Mesenchymal stem cell (in vitro differentiated cells and primary cell): ENCODE measurements at regions not wholly inside any gene's neighbourhood (a gene's known extent, or its start where the extent isn't known, plus 50 kb on each side); places are given as distances from the start of the nearest gene placed in this dataset.

ENCODE experiments used
- DNase-seq: peaks from one replicate; pipeline ENCODE4 v3.0.0-alpha.2; 2013
- H2AFZ ChIP-seq: one replicate; pipeline ENCODE4 v1.6.1; 2013; ENCODE audit warnings: low read depth, mild to moderate bottlenecking, control low read depth, inconsistent platforms, low read length, moderate library complexity
- H2AK5ac ChIP-seq: 2 replicates; pipeline ENCODE4 v1.6.1; 2013; ENCODE audit warnings: low read length, moderate library complexity, mild to moderate bottlenecking, inconsistent platforms; ENCODE audit not compliant: severe bottlenecking
- H2BK120ac ChIP-seq: one replicate; pipeline ENCODE4 v1.6.1; 2013; ENCODE audit warnings: low read depth, mild to moderate bottlenecking, inconsistent platforms, low read length, moderate library complexity
- H2BK12ac ChIP-seq, 2 experiments: one replicate each; pipeline ENCODE4 v1.6.1; 2013; ENCODE audit warnings: inconsistent platforms in 2 of 2, low read length in 2 of 2, mild to moderate bottlenecking in 2 of 2, moderate library complexity in 2 of 2, control low read depth in 1 of 2
- H2BK15ac ChIP-seq: one replicate; pipeline ENCODE4 v1.6.1; 2013; ENCODE audit warnings: mild to moderate bottlenecking, low read depth, inconsistent platforms; ENCODE audit not compliant: poor library complexity, severe bottlenecking
- H2BK5ac ChIP-seq: 2 replicates; pipeline ENCODE4 v1.6.1; 2013; ENCODE audit warnings: low read depth, mild to moderate bottlenecking, low read length, control low read depth, inconsistent platforms; ENCODE audit not compliant: poor library complexity, severe bottlenecking
- H3K14ac ChIP-seq, 2 experiments: one replicate each; pipeline ENCODE4 v1.6.1; 2013; ENCODE audit warnings: inconsistent platforms in 2 of 2, low read length in 2 of 2, control low read depth in 1 of 2, mild to moderate bottlenecking in 1 of 2, moderate library complexity in 1 of 2
- H3K18ac ChIP-seq, 2 experiments: one replicate each; pipeline ENCODE4 v1.6.1; 2013; ENCODE audit warnings: inconsistent platforms in 2 of 2, low read length in 2 of 2, control low read depth in 1 of 2, low read depth in 1 of 2, mild to moderate bottlenecking in 1 of 2
- H3K23ac ChIP-seq, 2 experiments: one replicate each; pipeline ENCODE4 v1.6.1; 2013; ENCODE audit warnings: inconsistent platforms in 2 of 2, low read length in 2 of 2, mild to moderate bottlenecking in 2 of 2, moderate library complexity in 2 of 2, control low read depth in 1 of 2
- H3K27ac ChIP-seq: 2 replicates; pipeline ENCODE4 v1.5.1; 2013; ENCODE audit warnings: mild to moderate bottlenecking, moderate library complexity, low read length, control low read depth, inconsistent platforms; ENCODE audit not compliant: poor library complexity, severe bottlenecking
- H3K27me3 ChIP-seq, 2 experiments: 2 replicates each; pipeline versions ENCODE4 v1.6.1 to v1.7.0; 2013; ENCODE audit warnings: low read length in 2 of 2, mild to moderate bottlenecking in 2 of 2, moderate library complexity in 2 of 2, control low read depth in 1 of 2, inconsistent platforms in 1 of 2; ENCODE audit not compliant: control insufficient read depth in 1 of 2, insufficient read depth in 1 of 2
- H3K36me3 ChIP-seq, 2 experiments: 2 replicates each; pipeline versions ENCODE4 v1.6.1 to v1.7.0; 2013; ENCODE audit warnings: low read length in 2 of 2, control low read depth in 1 of 2, inconsistent platforms in 1 of 2, low read depth in 1 of 2, mild to moderate bottlenecking in 1 of 2; ENCODE audit not compliant: insufficient read depth in 2 of 2, control insufficient read depth in 1 of 2
- H3K4ac ChIP-seq, 2 experiments: one replicate each; pipeline ENCODE4 v1.6.1; 2013; ENCODE audit warnings: inconsistent platforms in 2 of 2, low read length in 2 of 2, mild to moderate bottlenecking in 2 of 2, moderate library complexity in 2 of 2, control low read depth in 1 of 2, low read depth in 1 of 2
- H3K4me1 ChIP-seq: 2 replicates; pipeline ENCODE4 v1.6.1; 2013; ENCODE audit warnings: low read depth, low read length, control low read depth; ENCODE audit not compliant: control insufficient read depth, insufficient read depth
- H3K4me2 ChIP-seq: 2 replicates; pipeline ENCODE4 v1.6.1; 2013; ENCODE audit warnings: low read length, mild to moderate bottlenecking, inconsistent platforms; ENCODE audit not compliant: poor library complexity, severe bottlenecking
- H3K4me3 ChIP-seq, 2 experiments: 2 replicates each; pipeline versions ENCODE4 v1.5.1 to v1.7.0; 2013; ENCODE audit warnings: low read length in 2 of 2, mild to moderate bottlenecking in 2 of 2, control low read depth in 1 of 2, low read depth in 1 of 2; ENCODE audit not compliant: insufficient read depth in 1 of 2
- H3K79me1 ChIP-seq: replicated peaks from 2 replicates; pipeline ENCODE4 v1.6.1; 2013; ENCODE audit warnings: mild to moderate bottlenecking, control low read depth, low read length, inconsistent platforms; ENCODE audit not compliant: poor library complexity, severe bottlenecking
- H3K9ac ChIP-seq: 2 replicates; pipeline ENCODE4 v1.7.0; 2013; ENCODE audit warnings: mild to moderate bottlenecking, low read length, moderate library complexity
- H3K9me3 ChIP-seq: 2 replicates; pipeline ENCODE4 v1.7.0; 2013; ENCODE audit warnings: mild to moderate bottlenecking, low read length; ENCODE audit not compliant: control insufficient read depth
- H4K8ac ChIP-seq: one replicate; pipeline ENCODE4 v1.6.1; 2013; ENCODE audit warnings: inconsistent platforms, mild to moderate bottlenecking, low read length, moderate library complexity
- H4K91ac ChIP-seq: one replicate; pipeline ENCODE4 v1.6.1; 2013; ENCODE audit warnings: mild to moderate bottlenecking, low read length, inconsistent platforms
- WGBS: methylation state at CpG from one replicate; pipeline ENCODE4 v1.1.7; 2013; ENCODE audit warnings: mixed read lengths; 5-methylcytosine and 5-hydroxymethylcytosine counted together

DNA sequence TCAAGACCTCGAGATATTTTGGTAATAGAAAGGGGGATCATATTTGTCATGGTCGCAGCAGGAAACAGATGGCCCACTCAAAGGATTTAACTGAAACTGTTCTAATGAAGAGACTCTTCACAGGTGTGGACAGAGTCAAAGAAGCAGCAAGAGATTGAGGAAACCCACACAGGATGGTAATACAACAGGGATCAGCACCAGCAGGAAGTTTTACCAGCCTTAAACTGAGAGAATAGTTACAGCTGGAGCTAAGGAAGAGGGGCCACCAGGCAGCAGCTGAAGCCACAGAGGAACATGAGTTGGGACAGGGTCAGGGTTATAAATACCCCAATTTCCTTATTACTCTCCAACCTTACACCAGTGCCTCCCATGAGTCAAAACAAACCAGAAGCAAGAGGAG is 131.8 kb upstream of the UBE2E2 start:
- Histone ChIP-seq H3K4me2 (no peak overlapping the region), H3K9ac (no peak overlapping the region), H3K23ac (no peak overlapping the region), H3K14ac (no peak overlapping the region), H4K8ac (no peak overlapping the region), H3K4me1 (peaks cover 3% of the 10 kb centered on the region), H2BK5ac (no peak overlapping the region), H2AFZ (no peak overlapping the region), H3K4me3 (no peak overlapping the region), H3K79me1 (no peaks in the 10 kb centered on the region), H3K36me3 (no peaks in the 10 kb centered on the region), H4K91ac (no peak overlapping the region), H3K18ac (no peak overlapping the region), H2BK12ac (no peak overlapping the region), H3K27me3 (peaks cover 0 to 4% of the 10 kb centered on the region in 2 experiments), H2BK15ac (no peak overlapping the region), H2BK120ac (no peak overlapping the region), H2AK5ac (no peak overlapping the region), H3K27ac (no peak overlapping the region), H3K4ac (no peak overlapping the region), H3K9me3 (no peaks in the 10 kb centered on the region)
- DNase-seq: no peak
- WGBS: 77% methylated on average over 2 of the region's 2 CpGs

DNA sequence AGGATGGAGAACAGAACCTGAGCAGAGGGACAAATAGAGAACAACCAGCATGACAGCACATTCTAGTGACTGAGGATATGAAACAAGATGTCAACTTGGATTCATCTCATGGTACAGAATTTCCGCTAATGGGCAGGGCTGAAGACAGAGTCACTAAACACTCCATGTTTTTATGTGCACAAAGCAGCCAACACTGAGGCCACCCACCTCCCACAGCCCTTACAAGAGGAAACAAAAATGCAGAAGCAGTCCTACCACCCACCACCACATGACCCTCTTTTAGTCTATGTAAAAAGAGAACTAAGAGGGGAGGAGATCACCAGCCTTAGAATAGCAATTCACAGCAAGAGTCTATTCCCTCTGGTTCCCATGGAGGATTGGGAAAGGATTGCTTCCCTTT is 131.4 kb upstream of the UBE2E2 start:
- Histone ChIP-seq H2BK15ac (no peak overlapping the region), H3K9me3 (no peaks in the 10 kb centered on the region), H3K9ac (no peak overlapping the region), H2BK120ac (no peak overlapping the region), H3K79me1 (no peaks in the 10 kb centered on the region), H3K18ac (no peak overlapping the region), H4K91ac (no peak overlapping the region), H3K27me3 (peaks cover 0 to 4% of the 10 kb centered on the region in 2 experiments), H2BK12ac (no peak overlapping the region), H3K4me2 (no peak overlapping the region), H3K4me3 (no peak overlapping the region), H3K4ac (no peak overlapping the region), H3K36me3 (no peaks in the 10 kb centered on the region), H3K4me1 (peaks cover 3% of the 10 kb centered on the region), H2BK5ac (no peak overlapping the region), H3K27ac (no peak overlapping the region), H3K14ac (no peak overlapping the region), H4K8ac (no peak overlapping the region), H2AK5ac (no peak overlapping the region), H3K23ac (no peak overlapping the region), H2AFZ (no peak overlapping the region)
- no peak for DNase-seq
- WGBS: 100% methylated on average over 1 of the region's 1 CpG

DNA sequence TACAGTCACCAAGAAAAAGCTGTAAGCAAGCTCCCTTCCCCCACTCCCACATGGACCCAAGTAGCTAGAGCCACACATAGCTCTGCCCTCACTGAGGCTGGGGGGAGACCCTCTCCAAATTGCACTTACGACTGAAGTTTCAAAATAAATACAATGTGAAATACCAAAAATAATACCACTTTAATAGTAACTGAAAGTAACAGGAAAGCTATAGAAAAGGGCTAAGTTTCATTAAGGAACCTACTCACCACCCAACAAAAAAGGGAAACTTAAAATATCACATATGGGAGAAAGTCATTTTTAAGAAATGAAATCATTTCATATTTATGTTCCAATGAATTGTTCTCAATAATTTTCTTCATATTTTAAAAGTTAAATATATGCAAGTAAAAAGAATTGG is 130.4 kb upstream of the UBE2E2 start:
- H3K14ac ChIP-seq: no peak overlapping the region
- DNase-seq: no peak
- peaks cover 0 to 4% of the 10 kb centered on the region in 2 experiments for H3K27me3 ChIP-seq
- no peak overlapping the region for H3K9ac ChIP-seq
- H2BK12ac ChIP-seq: no peak overlapping the region
- no peak overlapping the region for H3K4me2 ChIP-seq
- no peak overlapping the region for H4K91ac ChIP-seq
- no peak overlapping the region for H2BK15ac ChIP-seq
- WGBS: no CpG with 5 or more reads among the region's 1 CpG
- H2AFZ ChIP-seq: no peak overlapping the region
- H3K23ac ChIP-seq: no peak overlapping the region
- no peak overlapping the region for H2BK5ac ChIP-seq
- H3K27ac ChIP-seq: no peak overlapping the region
- H3K9me3 ChIP-seq: no peaks in the 10 kb centered on the region
- no peak overlapping the region for H3K18ac ChIP-seq
- no peak overlapping the region for H3K4me3 ChIP-seq
- H2BK120ac ChIP-seq: no peak overlapping the region
- no peaks in the 10 kb centered on the region for H3K36me3 ChIP-seq
- H4K8ac ChIP-seq: no peak overlapping the region
- no peak overlapping the region for H3K4ac ChIP-seq
- H2AK5ac ChIP-seq: no peak overlapping the region
- H3K4me1 ChIP-seq: peaks cover 2% of the 10 kb centered on the region
- no peaks in the 10 kb centered on the region for H3K79me1 ChIP-seq

DNA sequence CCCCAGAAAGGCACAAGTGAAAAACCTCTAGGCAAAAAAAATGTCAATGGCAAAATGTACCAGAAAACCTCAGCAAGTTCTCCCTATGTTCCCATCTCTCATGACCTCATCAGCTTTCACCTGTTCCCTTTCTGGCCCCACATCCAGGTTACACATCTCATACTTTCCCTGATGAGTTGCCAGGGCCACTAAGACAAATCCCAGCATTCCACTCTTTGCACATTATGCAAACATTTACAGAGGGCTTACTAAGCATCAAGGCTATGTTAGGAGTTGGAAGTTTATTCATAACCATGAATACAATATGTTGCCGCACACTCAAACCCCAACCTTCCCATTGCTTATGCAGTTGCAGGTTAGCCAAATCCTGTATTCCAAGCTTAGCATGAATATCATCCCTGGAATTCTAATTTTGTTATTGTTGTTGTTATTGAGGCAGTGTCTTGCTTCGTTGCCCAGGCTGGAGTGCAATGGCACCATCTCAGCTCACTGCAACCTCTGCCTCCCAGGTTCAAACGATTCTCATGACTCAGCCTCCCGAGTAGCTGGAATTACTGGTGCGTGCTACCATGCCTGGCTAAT is 129.3 kb upstream of the UBE2E2 start:
- Histone ChIP-seq H4K8ac (no peak overlapping the region), H3K9me3 (no peaks in the 10 kb centered on the region), H3K9ac (no peak overlapping the region), H3K36me3 (no peaks in the 10 kb centered on the region), H3K4me2 (no peak overlapping the region), H2BK15ac (no peak overlapping the region), H2BK120ac (no peak overlapping the region), H3K14ac (no peak overlapping the region), H3K4me1 (peaks cover 1% of the 10 kb centered on the region), H3K27ac (peak overlapping the region; percentile 6), H2BK12ac (no peak overlapping the region), H4K91ac (no peak overlapping the region), H2BK5ac (no peak overlapping the region), H3K23ac (no peak overlapping the region), H3K4ac (no peak overlapping the region), H2AFZ (no peak overlapping the region), H3K79me1 (no peaks in the 10 kb centered on the region), H3K18ac (no peak overlapping the region), H3K27me3 (peaks cover 0 to 4% of the 10 kb centered on the region in 2 experiments), H2AK5ac (no peak overlapping the region), H3K4me3 (no peak overlapping the region)
- WGBS: 79% methylated on average over 4 of the region's 5 CpGs
- DNase-seq: no peak
